ENCODE measurements at regions not wholly inside any gene's neighbourhood (a gene's known extent, or its start where the extent isn't known, plus 50 kb on each side); places are given as distances from the start of the nearest gene placed in this dataset.

- no peak overlapping the region for H3K4me3 ChIP-seq (ENCODE audit: low read depth, low read length)
- TF ChIP-seq CTCF (IDR thresholded peaks at IDR 0.05; ENCODE audit: low read depth, low read length): no peak
These were observed 114.9 kb downstream of the CDH26 start for GRCh38 chr20:60073086-60073485.

GRCh38 chr20:60073504-60073903 is 115.3 kb downstream of the CDH26 start:
- no peak for TF ChIP-seq CTCF (IDR thresholded peaks at IDR 0.05; ENCODE audit: low read depth, low read length)
- no peak overlapping the region for H3K4me3 ChIP-seq (ENCODE audit: low read depth, low read length)

DNA sequence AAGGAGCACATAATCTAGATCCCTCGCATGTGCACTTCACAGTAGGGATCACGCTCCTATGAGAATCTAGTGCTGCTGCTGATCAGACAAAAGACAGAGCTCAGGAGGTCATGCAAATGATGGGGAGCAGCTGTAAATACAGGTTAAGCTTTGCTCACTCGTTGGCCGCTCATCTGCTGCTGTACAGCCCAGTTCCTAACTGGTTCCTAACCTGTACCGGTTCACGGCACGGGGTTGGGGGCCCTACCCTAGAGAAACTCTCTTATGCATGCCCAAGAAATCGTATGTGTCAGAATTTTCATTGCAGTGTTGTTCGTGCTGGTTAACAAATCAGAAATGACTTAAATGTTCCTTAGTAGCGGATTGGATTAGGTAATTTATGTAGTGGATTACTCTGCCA is 116.1 kb downstream of the CDH26 start:
- TF ChIP-seq CTCF (IDR thresholded peaks at IDR 0.05; ENCODE audit: low read depth, low read length): no peak
- H3K4me3 ChIP-seq (ENCODE audit: low read depth, low read length): no peak overlapping the region

DNA sequence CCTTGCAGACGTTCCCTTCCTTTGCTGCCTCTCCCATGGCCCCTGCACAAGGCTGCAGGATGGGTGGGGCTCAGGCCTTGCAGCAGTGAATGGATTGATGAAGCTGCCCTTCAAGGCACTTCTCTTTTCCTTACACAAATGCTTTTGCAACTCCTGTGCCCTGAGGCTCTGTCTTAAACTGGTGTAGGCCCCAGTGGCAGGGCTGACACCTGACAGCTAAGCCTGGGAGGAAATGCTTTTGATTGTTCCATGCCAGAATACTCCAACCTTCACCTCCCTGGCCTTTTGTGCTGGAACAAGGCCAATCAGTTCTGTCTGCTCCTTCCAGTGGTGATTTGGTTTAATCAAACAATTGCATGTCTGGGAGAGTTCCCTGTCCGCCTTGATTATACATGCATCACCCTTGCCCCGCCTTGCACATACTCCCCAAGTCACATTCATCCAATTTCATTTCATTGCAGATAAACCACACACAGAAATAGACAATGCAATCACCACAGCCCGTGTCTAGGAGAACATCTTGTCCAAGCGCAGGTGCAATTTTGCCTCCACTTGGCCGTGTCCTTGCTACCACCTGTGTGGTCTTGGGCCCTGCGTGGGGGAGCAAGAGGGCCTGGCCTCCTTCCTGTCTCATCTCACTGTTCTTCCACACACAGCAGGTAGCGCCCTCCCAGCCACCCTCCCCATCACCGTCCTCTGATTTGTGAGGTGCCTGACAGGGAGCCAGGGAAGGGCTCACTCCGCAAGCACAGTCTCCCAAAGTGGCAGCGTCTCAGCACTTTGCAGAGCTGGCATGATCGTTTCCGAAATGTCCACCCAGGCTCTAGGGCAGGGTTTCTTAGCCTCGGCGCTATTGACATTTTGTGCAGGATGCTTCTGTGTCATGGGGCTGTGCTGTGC is 120.4 kb downstream of the CDH26 start:
- H3K4me3 ChIP-seq (ENCODE audit: low read depth, low read length): no peak overlapping the region

GRCh38 chr20:60080401-60080800 is 122.2 kb downstream of the CDH26 start:
- TF ChIP-seq CTCF (IDR thresholded peaks at IDR 0.05; ENCODE audit: low read depth, low read length): no peak
- H3K4me3 ChIP-seq (ENCODE audit: low read depth, low read length): no peak overlapping the region

More for the DNA sequence above, 120.4 kb downstream of the CDH26 start:
- no peak for TF ChIP-seq CTCF (IDR thresholded peaks at IDR 0.05; ENCODE audit: low read depth, low read length)

DNA sequence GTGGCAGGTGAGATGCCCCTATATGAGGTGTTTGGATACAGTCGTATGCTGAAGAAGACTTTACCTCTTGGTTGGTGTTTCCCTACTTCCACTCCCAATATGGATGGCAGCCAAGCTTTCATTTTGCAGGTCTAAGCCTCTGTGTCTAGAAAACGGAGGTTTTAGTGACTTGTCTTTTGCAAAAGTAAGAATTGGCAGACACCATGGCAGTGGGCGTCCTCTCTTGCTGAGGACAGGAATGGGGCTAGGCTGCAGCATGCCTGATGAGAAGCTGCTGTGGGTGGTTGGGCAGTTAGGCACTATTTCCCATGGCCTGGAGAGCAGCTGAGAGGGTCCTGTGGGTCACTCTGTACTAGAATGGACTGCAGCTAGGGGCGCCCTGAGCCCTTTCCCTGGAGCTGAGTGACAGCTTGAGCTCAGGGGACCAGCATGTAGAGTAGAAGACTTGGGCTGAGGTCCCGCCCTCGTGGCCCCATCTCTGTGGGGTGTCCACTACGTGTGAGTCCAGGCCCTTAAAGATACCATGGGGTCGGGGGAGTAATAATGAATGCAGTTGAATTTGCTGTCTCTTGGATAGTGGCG is 127.4 kb downstream of the CDH26 start:
- TF ChIP-seq CTCF (IDR thresholded peaks at IDR 0.05; ENCODE audit: low read depth, low read length): no peak
- H3K4me3 ChIP-seq (ENCODE audit: low read depth, low read length): no peak overlapping the region
